ENCODE measurements at regions not wholly inside any gene's neighbourhood (a gene's known extent, or its start where the extent isn't known, plus 50 kb on each side); places are given as distances from the start of the nearest gene placed in this dataset.

GRCh38 chr4:187060551-187060950 lies 336.9 kb upstream of the FAT1 start:
- ATAC-seq (no peak), DNase-seq (no peak)
- Histone ChIP-seq H3K36me3 (ENCODE audit: low read depth) (no peaks in the 10 kb centered on the region), H3K4me1 (ENCODE audit: low read depth) (no peaks in the 10 kb centered on the region), H3K9me3 (no peaks in the 10 kb centered on the region), H3K4me3 (no peak overlapping the region)
- intact Hi-C loops (cut with DNase I, micrococcal nuclease) = no loop called here
- TF ChIP-seq CTCF (IDR thresholded peaks at IDR 0.05) = no peak

- Histone ChIP-seq H3K4me1 (ENCODE audit: low read depth) (no peaks in the 10 kb centered on the region), H3K4me3 (no peak overlapping the region), H3K9me3 (no peaks in the 10 kb centered on the region), H3K36me3 (ENCODE audit: low read depth) (no peaks in the 10 kb centered on the region)
- ATAC-seq = no peak
- intact Hi-C loops (cut with DNase I, micrococcal nuclease) = no loop called here
- DNase-seq = no peak
- TF ChIP-seq CTCF (IDR thresholded peaks at IDR 0.05) = no peak
Observed at GRCh38 chr4:187063251-187063650, 339.6 kb upstream of the FAT1 start.

- TF ChIP-seq CTCF (IDR thresholded peaks at IDR 0.05) = no peak
- intact Hi-C loops (cut with DNase I, micrococcal nuclease) = no loop called here
- Histone ChIP-seq H3K4me1 (ENCODE audit: low read depth) (no peaks in the 10 kb centered on the region), H3K4me3 (no peak overlapping the region), H3K36me3 (ENCODE audit: low read depth) (no peaks in the 10 kb centered on the region), H3K9me3 (no peaks in the 10 kb centered on the region)
- DNase-seq (no peak), ATAC-seq (peak; percentile 65)
Observed at GRCh38 chr4:187064033-187064432, 340.4 kb upstream of the FAT1 start.

GRCh38 chr4:187065396-187065795 lies 341.7 kb upstream of the FAT1 start:
- Histone ChIP-seq H3K36me3 (ENCODE audit: low read depth) (no peaks in the 10 kb centered on the region), H3K4me1 (ENCODE audit: low read depth) (no peaks in the 10 kb centered on the region), H3K4me3 (no peak overlapping the region), H3K9me3 (no peaks in the 10 kb centered on the region)
- intact Hi-C loops (cut with DNase I, micrococcal nuclease) = no loop called here
- ATAC-seq = no peak
- no peak for TF ChIP-seq CTCF (IDR thresholded peaks at IDR 0.05)
- no peak for DNase-seq

GRCh38 chr4:187065806-187066205 lies 342.1 kb upstream of the FAT1 start:
- intact Hi-C loops (cut with DNase I, micrococcal nuclease) = no loop called here
- ATAC-seq (no peak), DNase-seq (no peak)
- no peaks in the 10 kb centered on the region for H3K9me3 ChIP-seq
- H3K36me3 ChIP-seq (ENCODE audit: low read depth) = no peaks in the 10 kb centered on the region
- no peak overlapping the region for H3K4me3 ChIP-seq
- no peak for TF ChIP-seq CTCF (IDR thresholded peaks at IDR 0.05)
- no peaks in the 10 kb centered on the region for H3K4me1 ChIP-seq (ENCODE audit: low read depth)

GRCh38 chr4:187069398-187069797 lies 345.7 kb upstream of the FAT1 start:
- Histone ChIP-seq H3K4me1 (ENCODE audit: low read depth) (no peaks in the 10 kb centered on the region), H3K9me3 (no peaks in the 10 kb centered on the region), H3K36me3 (ENCODE audit: low read depth) (no peaks in the 10 kb centered on the region), H3K4me3 (no peak overlapping the region)
- DNase-seq (no peak), ATAC-seq (no peak)
- intact Hi-C loops (cut with DNase I, micrococcal nuclease) = no loop called here
- TF ChIP-seq CTCF (IDR thresholded peaks at IDR 0.05) = no peak
